ENCODE measurements at regions not wholly inside any gene's neighbourhood (a gene's known extent, or its start where the extent isn't known, plus 50 kb on each side); places are given as distances from the start of the nearest gene placed in this dataset.

- no peaks in the 10 kb centered on the region for H3K4me1 ChIP-seq (ENCODE audit: insufficient read depth, low read length)
- H3K27ac ChIP-seq (ENCODE audit: low read depth, low read length): no peak overlapping the region
- H3K9me3 ChIP-seq (ENCODE audit: insufficient read depth, low read depth, low read length): no peaks in the 10 kb centered on the region
- no peak overlapping the region for H3K9ac ChIP-seq (ENCODE audit: low read depth, low read length)
- no peaks in the 10 kb centered on the region for H3K27me3 ChIP-seq (ENCODE audit: insufficient read depth, low read length)
- no peaks in the 10 kb centered on the region for H3K36me3 ChIP-seq (ENCODE audit: insufficient read depth, low read length)
- no peak overlapping the region for H3K4me3 ChIP-seq (ENCODE audit: low read length)
- WGBS: 96% methylated on average over 3 of the region's 3 CpGs
Observed at GRCh38 chr1:168370586-168370985, 89.9 kb downstream of the TBX19 start.

GRCh38 chr1:168369655-168370054, 89.0 kb downstream of the TBX19 start:
- Histone ChIP-seq H3K4me3 (ENCODE audit: low read length) (no peak overlapping the region), H3K36me3 (ENCODE audit: insufficient read depth, low read length) (no peaks in the 10 kb centered on the region), H3K27ac (ENCODE audit: low read depth, low read length) (no peak overlapping the region), H3K9ac (ENCODE audit: low read depth, low read length) (no peak overlapping the region), H3K27me3 (ENCODE audit: insufficient read depth, low read length) (no peaks in the 10 kb centered on the region), H3K9me3 (ENCODE audit: insufficient read depth, low read depth, low read length) (no peaks in the 10 kb centered on the region), H3K4me1 (ENCODE audit: insufficient read depth, low read length) (no peaks in the 10 kb centered on the region)
- WGBS: 98% methylated on average over 5 of the region's 5 CpGs

GRCh38 chr1:168368131-168368530, 87.5 kb downstream of the TBX19 start:
- 100% methylated on average over 1 of the region's 1 CpG for WGBS
- Histone ChIP-seq H3K36me3 (ENCODE audit: insufficient read depth, low read length) (no peaks in the 10 kb centered on the region), H3K27me3 (ENCODE audit: insufficient read depth, low read length) (no peaks in the 10 kb centered on the region), H3K9me3 (ENCODE audit: insufficient read depth, low read depth, low read length) (no peaks in the 10 kb centered on the region), H3K27ac (ENCODE audit: low read depth, low read length) (no peak overlapping the region), H3K4me3 (ENCODE audit: low read length) (no peak overlapping the region), H3K9ac (ENCODE audit: low read depth, low read length) (no peak overlapping the region), H3K4me1 (ENCODE audit: insufficient read depth, low read length) (no peaks in the 10 kb centered on the region)

GRCh38 chr1:168365719-168366479, 85.2 kb downstream of the TBX19 start:
- WGBS: 84% methylated on average over 9 of the region's 9 CpGs
- H3K27ac ChIP-seq (ENCODE audit: low read depth, low read length): no peak overlapping the region
- H3K27me3 ChIP-seq (ENCODE audit: insufficient read depth, low read length): no peaks in the 10 kb centered on the region
- no peaks in the 10 kb centered on the region for H3K4me1 ChIP-seq (ENCODE audit: insufficient read depth, low read length)
- H3K4me3 ChIP-seq (ENCODE audit: low read length): no peak overlapping the region
- no peak overlapping the region for H3K9ac ChIP-seq (ENCODE audit: low read depth, low read length)
- no peaks in the 10 kb centered on the region for H3K36me3 ChIP-seq (ENCODE audit: insufficient read depth, low read length)
- H3K9me3 ChIP-seq (ENCODE audit: insufficient read depth, low read depth, low read length): no peaks in the 10 kb centered on the region
